Transverse colon (tissue), 4 donors: ENCODE measurements at regions not wholly inside any gene's neighbourhood (a gene's known extent, or its start where the extent isn't known, plus 50 kb on each side); places are given as distances from the start of the nearest gene placed in this dataset.

ENCODE experiments used
- DNase-seq: peaks from one replicate; pipeline ENCODE4 v3.0.0-alpha.2; 2019
- H3K27ac ChIP-seq, 4 donors: fragments of 200-600 bp; sonication (generic); 2 replicates each; pipeline ENCODE4 v1.5.1; 2016 to 2018; ENCODE audit warnings: inconsistent platforms in 4 of 4
- H3K27me3 ChIP-seq: fragments of 200-600 bp; sonication (generic); 2 replicates; pipeline ENCODE4 v1.5.1; 2017; ENCODE audit warnings: inconsistent platforms
- H3K36me3 ChIP-seq, 4 donors: fragments of 200-600 bp; sonication (generic); 2 replicates each; pipeline ENCODE4 v1.5.1; 2017 to 2019; ENCODE audit warnings: inconsistent platforms in 4 of 4
- H3K4me1 ChIP-seq, 4 donors: fragments of 200-600 bp; sonication (generic); 2 replicates each; pipeline ENCODE4 v1.5.1; 2017 to 2020; ENCODE audit warnings: inconsistent platforms in 4 of 4
- H3K4me3 ChIP-seq, 4 donors: fragments of 200-600 bp; sonication (generic); 1 replicate in 1 of 4; 2 replicates in 3 of 4; pipeline versions ENCODE4 v1.5.1 to v1.6.1; 2017 to 2019; ENCODE audit warnings: inconsistent platforms in 4 of 4
- H3K9me3 ChIP-seq, 2 donors: fragments of 200-600 bp; sonication (generic); 2 replicates each; pipeline ENCODE4 v1.5.1; 2017 to 2019; ENCODE audit warnings: inconsistent platforms in 2 of 2
- EP300 ChIP-seq: sonication (generic); formaldehyde crosslinking; IDR thresholded peaks from one replicate; pipeline ENCODE4 v1.6.1; 2017; ENCODE audit warnings: antibody characterized with exemption, low read depth
- POLR2A ChIP-seq: fragments of 450-650 bp; IDR thresholded peaks from one replicate; pipeline ENCODE4 v1.6.1; 2016; ENCODE audit warnings: antibody characterized with exemption, mild to moderate bottlenecking, moderate library complexity
- POLR2AphosphoS5 ChIP-seq, 3 donors: sonication (generic); formaldehyde crosslinking; IDR thresholded peaks; one replicate each; pipeline ENCODE4 v1.6.1; 2016; ENCODE audit warnings: antibody characterized with exemption in 3 of 3
- WGBS, 2 donors: methylation state at CpG; one replicate each; pipeline ENCODE4 v1.1.5; 2018; ENCODE audit warnings: low coverage in 1 of 2; 5-methylcytosine and 5-hydroxymethylcytosine counted together
- in situ Hi-C, 4 donors: fragments of 200-750 bp; cut with MboI; loops; one replicate each; pipeline versions ENCODE4 v1.15.0 to v1.15.1; 2017; ENCODE audit warnings: low sequenced_read_pairs in 3 of 4, low pct_ligation_motif_present in 1 of 4, low pct_unique_long_range_greater_than_20kb in 1 of 4
- intact Hi-C: fragments of 100-400 bp; cut with DNase I; formaldehyde crosslinking; loops from one replicate; pipeline ENCODE4 v1.15.1; 2023; ENCODE audit warnings: low total_unique reads
- TF ChIP-seq, protein P1 (sequence below), 5 experiments: fragments of 200-600 bp in 3 of 5; fragments of 450-650 bp in 2 of 5; sonication (generic) in 3 of 5; IDR thresholded peaks; 1 replicate in 2 of 5; 2 replicates in 3 of 5; pipeline ENCODE4 v1.5.1; 2016 to 2017; ENCODE audit warnings: antibody characterized with exemption in 5 of 5, inconsistent platforms in 3 of 5, mild to moderate bottlenecking in 2 of 5, moderate library complexity in 1 of 5

DNA sequence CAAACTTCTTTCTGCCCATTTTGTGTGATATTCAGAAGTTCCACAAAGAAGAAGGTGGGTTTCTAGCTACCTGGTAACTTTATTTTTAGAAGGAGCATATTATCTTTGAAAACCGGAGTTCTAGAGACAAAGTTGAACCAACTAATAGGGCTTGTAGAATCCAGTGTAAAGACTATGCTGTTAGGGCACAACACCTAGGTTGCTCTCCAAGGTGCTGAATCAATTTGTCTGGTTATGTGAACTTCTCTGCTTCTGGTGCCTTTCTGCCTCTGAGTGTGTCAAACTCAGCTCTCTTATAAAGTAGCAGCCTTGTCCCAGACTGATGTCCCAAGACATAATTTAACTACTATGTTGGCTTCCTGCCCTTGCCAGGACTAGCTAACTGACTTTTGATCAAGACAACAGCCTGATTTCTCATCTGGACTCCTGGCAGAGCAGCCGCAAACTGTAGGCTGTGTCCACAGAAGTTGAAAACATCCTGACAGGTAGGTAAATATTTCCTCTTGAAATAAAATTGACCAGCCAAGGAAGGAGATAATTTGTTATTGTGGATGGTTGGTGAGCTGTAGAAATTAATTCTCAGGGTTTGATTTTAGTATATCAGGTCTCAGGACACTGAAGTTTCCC, 119.4 kb downstream of the CYRIA start:
- no peak overlapping the region for H3K4me3 ChIP-seq
- 33 to 61% methylated on average over 2 of the region's 2 CpGs for WGBS, 2 donors
- in situ Hi-C loops, result no loop called here
- no peaks in the 10 kb centered on the region for H3K27me3 ChIP-seq
- no peaks in the 10 kb centered on the region for H3K9me3 ChIP-seq
- no peaks in the 10 kb centered on the region for H3K4me1 ChIP-seq
- intact Hi-C loops, result no loop called here
- DNase-seq, result no peak
- H3K36me3 ChIP-seq, result no peaks in the 10 kb centered on the region
- TF ChIP-seq, protein P1, sequence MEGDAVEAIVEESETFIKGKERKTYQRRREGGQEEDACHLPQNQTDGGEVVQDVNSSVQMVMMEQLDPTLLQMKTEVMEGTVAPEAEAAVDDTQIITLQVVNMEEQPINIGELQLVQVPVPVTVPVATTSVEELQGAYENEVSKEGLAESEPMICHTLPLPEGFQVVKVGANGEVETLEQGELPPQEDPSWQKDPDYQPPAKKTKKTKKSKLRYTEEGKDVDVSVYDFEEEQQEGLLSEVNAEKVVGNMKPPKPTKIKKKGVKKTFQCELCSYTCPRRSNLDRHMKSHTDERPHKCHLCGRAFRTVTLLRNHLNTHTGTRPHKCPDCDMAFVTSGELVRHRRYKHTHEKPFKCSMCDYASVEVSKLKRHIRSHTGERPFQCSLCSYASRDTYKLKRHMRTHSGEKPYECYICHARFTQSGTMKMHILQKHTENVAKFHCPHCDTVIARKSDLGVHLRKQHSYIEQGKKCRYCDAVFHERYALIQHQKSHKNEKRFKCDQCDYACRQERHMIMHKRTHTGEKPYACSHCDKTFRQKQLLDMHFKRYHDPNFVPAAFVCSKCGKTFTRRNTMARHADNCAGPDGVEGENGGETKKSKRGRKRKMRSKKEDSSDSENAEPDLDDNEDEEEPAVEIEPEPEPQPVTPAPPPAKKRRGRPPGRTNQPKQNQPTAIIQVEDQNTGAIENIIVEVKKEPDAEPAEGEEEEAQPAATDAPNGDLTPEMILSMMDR (IDR thresholded peaks at IDR 0.05), result no peak
- TF ChIP-seq POLR2A, result no peak
- TF ChIP-seq EP300, result no peak
- TF ChIP-seq POLR2AphosphoS5 (IDR thresholded peaks at IDR 0.05), result no peak
- no peak overlapping the region for H3K27ac ChIP-seq

DNA sequence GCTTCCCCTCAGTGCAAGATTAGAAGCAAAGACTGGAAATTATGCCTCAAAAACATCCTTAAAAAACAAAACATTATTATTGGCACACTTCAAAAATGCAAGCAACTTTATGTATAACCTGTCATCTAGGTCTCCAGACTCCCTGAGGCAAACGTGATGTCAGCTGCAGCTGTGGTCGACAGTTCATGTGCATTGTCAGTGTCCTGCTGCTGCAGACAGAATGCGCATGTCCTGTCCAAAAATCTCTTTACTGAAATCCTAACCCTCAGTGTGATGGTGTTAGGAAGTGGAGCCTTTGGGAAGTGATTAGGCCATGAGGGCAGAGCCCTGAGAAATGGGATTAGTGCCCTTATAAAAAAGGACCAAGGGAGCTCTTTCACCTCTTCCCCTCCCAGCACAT, 126.9 kb downstream of the CYRIA start:
- WGBS, 2 donors, result 50 to 73% methylated on average over 1 to 3 of the region's 3 CpGs
- intact Hi-C loops, result no loop called here

GRCh38 chr2:16537347-16537746, 128.3 kb downstream of the CYRIA start:
- intact Hi-C loops, result no loop called here
- Histone ChIP-seq H3K4me1 (no peaks in the 10 kb centered on the region), H3K27me3 (no peaks in the 10 kb centered on the region), H3K4me3 (no peak overlapping the region), H3K27ac (no peak overlapping the region), H3K9me3 (no peaks in the 10 kb centered on the region), H3K36me3 (no peaks in the 10 kb centered on the region)
- no peak for TF ChIP-seq EP300
- TF ChIP-seq, protein P1 (IDR thresholded peaks at IDR 0.05), result no peak
- no peak for TF ChIP-seq POLR2A
- no peak for TF ChIP-seq POLR2AphosphoS5 (IDR thresholded peaks at IDR 0.05)
- DNase-seq, result no peak
- WGBS, 2 donors, result 69 to 72% methylated on average over 5 of the region's 5 CpGs
- in situ Hi-C loops, result no loop called here

More for the DNA sequence above, 126.9 kb downstream of the CYRIA start:
- Histone ChIP-seq H3K4me1 (no peaks in the 10 kb centered on the region), H3K27me3 (no peaks in the 10 kb centered on the region), H3K27ac (no peak overlapping the region), H3K4me3 (no peak overlapping the region), H3K9me3 (no peaks in the 10 kb centered on the region), H3K36me3 (no peaks in the 10 kb centered on the region)
- in situ Hi-C loops, result no loop called here
- TF ChIP-seq EP300, result no peak
- DNase-seq, result no peak

GRCh38 chr2:16526193-16526592, 139.4 kb downstream of the CYRIA start:
- WGBS, 2 donors, result 77 to 82% methylated on average over 1 of the region's 1 CpG
- Histone ChIP-seq H3K9me3 (no peaks in the 10 kb centered on the region), H3K27me3 (no peaks in the 10 kb centered on the region), H3K36me3 (no peaks in the 10 kb centered on the region), H3K4me1 (no peaks in the 10 kb centered on the region), H3K4me3 (no peak overlapping the region), H3K27ac (no peak overlapping the region)
- in situ Hi-C loops, result no loop called here
- TF ChIP-seq, protein P1 (IDR thresholded peaks at IDR 0.05), result no peak
- no peak for TF ChIP-seq POLR2A
- TF ChIP-seq POLR2AphosphoS5 (IDR thresholded peaks at IDR 0.05), result no peak
- no peak for TF ChIP-seq EP300
- DNase-seq, result no peak
- intact Hi-C loops, result no loop called here
